ENCODE measurements at regions not wholly inside any gene's neighbourhood (a gene's known extent, or its start where the extent isn't known, plus 50 kb on each side); places are given as distances from the start of the nearest gene placed in this dataset.
"Not testable (repeated sequence)": the region's sequence is repeated elsewhere in the genome, so short reads cannot be mapped to it uniquely, and the experiment has no call there.

- DNase-seq (ENCODE audit: low spot score): no peak
Measured at GRCh38 chr16:26791169-26791568, 275.6 kb upstream of the C16orf82 start.

- DNase-seq (ENCODE audit: low spot score): peak; percentile 34
Measured at GRCh38 chr16:26795184-26795583, 271.5 kb upstream of the C16orf82 start.

- DNase-seq (ENCODE audit: low spot score): no peak
Measured at GRCh38 chr16:26801628-26802027, 265.1 kb upstream of the C16orf82 start.

GRCh38 chr16:26802440-26802839 lies 264.3 kb upstream of the C16orf82 start:
- DNase-seq (ENCODE audit: low spot score): no peak

GRCh38 chr16:26802965-26803364 lies 263.8 kb upstream of the C16orf82 start:
- no peak for DNase-seq (ENCODE audit: low spot score)

- DNase-seq (ENCODE audit: low spot score): no peak
Measured at GRCh38 chr16:26806657-26807056, 260.1 kb upstream of the C16orf82 start.

GRCh38 chr16:26809461-26809860 lies 257.3 kb upstream of the C16orf82 start:
- DNase-seq (ENCODE audit: low spot score): no peak

- no peak for DNase-seq (ENCODE audit: low spot score)
Measured at GRCh38 chr16:26816266-26816665, 250.5 kb upstream of the C16orf82 start.

GRCh38 chr16:26816885-26817571 lies 249.7 kb upstream of the C16orf82 start:
- DNase-seq (ENCODE audit: low spot score): no peak

- no peak for DNase-seq (ENCODE audit: low spot score)
Measured at GRCh38 chr16:26818393-26818792, 248.3 kb upstream of the C16orf82 start.

GRCh38 chr16:26824469-26824868 lies 242.3 kb upstream of the C16orf82 start:
- no peak for DNase-seq (ENCODE audit: low spot score)

- no peak for DNase-seq (ENCODE audit: low spot score)
Measured at GRCh38 chr16:26826500-26826899, 240.2 kb upstream of the C16orf82 start.

GRCh38 chr16:26827386-26827785 lies 239.3 kb upstream of the C16orf82 start:
- no peak for DNase-seq (ENCODE audit: low spot score)

- no peak for DNase-seq (ENCODE audit: low spot score)
Measured at GRCh38 chr16:26830428-26831127, 236.1 kb upstream of the C16orf82 start.

- DNase-seq (ENCODE audit: low spot score): not testable (repeated sequence)
Measured at GRCh38 chr16:26836114-26836513, 230.6 kb upstream of the C16orf82 start.

- DNase-seq (ENCODE audit: low spot score): no peak
Measured at GRCh38 chr16:26838931-26839330, 227.8 kb upstream of the C16orf82 start.

- no peak for DNase-seq (ENCODE audit: low spot score)
Measured at GRCh38 chr16:26840691-26841090, 226.0 kb upstream of the C16orf82 start.

GRCh38 chr16:26856271-26856670 lies 210.5 kb upstream of the C16orf82 start:
- no peak for DNase-seq (ENCODE audit: low spot score)

- no peak for DNase-seq (ENCODE audit: low spot score)
Measured at GRCh38 chr16:26856791-26857190, 209.9 kb upstream of the C16orf82 start.

GRCh38 chr16:26857371-26857770 lies 209.4 kb upstream of the C16orf82 start:
- DNase-seq (ENCODE audit: low spot score): no peak

- DNase-seq (ENCODE audit: low spot score): no peak
Measured at GRCh38 chr16:26860506-26860905, 206.2 kb upstream of the C16orf82 start.

- DNase-seq (ENCODE audit: low spot score): no peak
Measured at GRCh38 chr16:26863931-26864330, 202.8 kb upstream of the C16orf82 start.

- not testable (repeated sequence) for DNase-seq (ENCODE audit: low spot score)
Measured at GRCh38 chr16:26874318-26874717, 192.4 kb upstream of the C16orf82 start.
